Fibroblast of pulmonary artery (primary cell): ENCODE measurements at regions not wholly inside any gene's neighbourhood (a gene's known extent, or its start where the extent isn't known, plus 50 kb on each side); places are given as distances from the start of the nearest gene placed in this dataset.

Experiments used
- DNase-seq: peaks from one replicate; pipeline ENCODE4 v3.0.0-alpha.2; 2010; ENCODE audit warnings: low read depth
- H3K4me3 ChIP-seq: replicated peaks from 2 replicates; pipeline ENCODE4 v1.5.1; 2011; ENCODE audit warnings: low read depth, mild to moderate bottlenecking, control low read depth, low read length, moderate library complexity
- CTCF ChIP-seq: IDR thresholded peaks from 2 replicates; pipeline ENCODE4 v1.5.1; 2011; ENCODE audit warnings: mild to moderate bottlenecking, control low read depth, low read length, inconsistent platforms; ENCODE audit errors: missing control alignments

- no peak for TF ChIP-seq CTCF
- no peak overlapping the region for H3K4me3 ChIP-seq
- peak; percentile 66 for DNase-seq
Observed at GRCh38 chrX:109830704-109831206, 97.7 kb upstream of the ACSL4 start.

- no peak overlapping the region for H3K4me3 ChIP-seq
- no peak for DNase-seq
- TF ChIP-seq CTCF = no peak
Observed at GRCh38 chrX:109831326-109831985, 98.4 kb upstream of the ACSL4 start.

DNA sequence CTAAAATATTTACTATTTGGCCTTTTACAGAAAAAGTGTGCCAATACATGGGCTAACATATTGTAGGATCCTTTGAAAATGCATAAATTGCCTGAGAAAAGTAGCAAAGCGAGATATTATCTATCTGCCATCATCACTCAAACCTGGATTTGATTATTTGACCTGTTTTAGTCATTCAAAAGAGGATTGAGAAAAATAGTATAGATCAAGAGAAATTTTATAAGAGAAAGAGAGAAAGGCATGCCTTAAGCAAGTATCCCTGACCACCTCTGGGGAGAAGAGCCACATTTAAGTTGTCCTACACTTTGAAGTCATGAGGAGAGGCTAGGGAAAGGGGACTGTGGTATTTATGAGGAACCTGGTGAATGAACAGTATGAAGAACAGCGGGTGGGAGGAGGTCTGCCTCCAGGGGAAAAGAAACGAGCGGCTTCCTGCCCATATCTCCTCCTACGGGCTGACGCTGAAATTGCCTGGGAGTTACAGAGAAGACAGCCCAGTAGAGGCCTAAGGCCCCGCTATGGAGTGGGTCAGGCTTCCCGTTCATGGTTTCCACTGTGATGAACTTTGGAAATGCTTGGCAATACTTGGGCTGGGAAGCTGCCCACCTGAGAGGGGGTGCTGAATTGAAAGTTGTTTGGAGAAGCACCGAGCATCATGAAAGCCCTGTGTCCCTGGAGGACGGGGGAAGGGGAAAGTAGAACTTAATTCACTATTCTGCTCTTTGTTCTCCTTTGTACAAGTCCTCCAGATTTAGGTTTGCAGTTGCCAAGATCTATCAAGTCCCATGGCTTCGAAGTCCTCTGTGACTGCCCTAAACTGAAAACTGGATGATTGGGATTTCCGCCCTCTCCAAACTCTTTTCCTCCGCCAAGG is 106.9 kb upstream of the ACSL4 start:
- H3K4me3 ChIP-seq = no peak overlapping the region
- peak; percentile 36 for TF ChIP-seq CTCF
- peak; percentile 74 for DNase-seq

DNA sequence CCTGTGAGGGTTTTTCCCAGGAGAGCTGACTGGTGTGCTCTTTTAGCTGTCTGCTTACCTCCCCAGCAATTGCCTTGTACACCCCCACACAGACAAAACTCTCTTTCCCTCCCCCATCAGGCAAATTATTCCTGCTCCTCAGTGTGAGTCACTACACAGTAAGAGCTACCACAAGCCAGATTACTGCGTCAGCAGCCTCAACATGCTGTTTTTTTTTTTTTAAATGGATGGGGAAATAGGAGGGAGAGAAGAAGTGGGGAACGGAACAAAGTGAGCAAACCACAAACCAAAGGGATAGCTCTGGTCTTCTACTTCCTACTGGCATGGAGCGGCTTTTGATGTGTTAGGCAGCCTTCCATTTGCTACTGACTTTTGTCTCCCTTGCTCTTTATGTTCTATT is 107.5 kb upstream of the ACSL4 start:
- DNase-seq = peak; percentile 97
- H3K4me3 ChIP-seq = no peak overlapping the region
- no peak for TF ChIP-seq CTCF

- TF ChIP-seq CTCF = no peak
- no peak for DNase-seq
- H3K4me3 ChIP-seq = no peak overlapping the region
Observed at GRCh38 chrX:109841257-109841656, 108.2 kb upstream of the ACSL4 start.

DNA sequence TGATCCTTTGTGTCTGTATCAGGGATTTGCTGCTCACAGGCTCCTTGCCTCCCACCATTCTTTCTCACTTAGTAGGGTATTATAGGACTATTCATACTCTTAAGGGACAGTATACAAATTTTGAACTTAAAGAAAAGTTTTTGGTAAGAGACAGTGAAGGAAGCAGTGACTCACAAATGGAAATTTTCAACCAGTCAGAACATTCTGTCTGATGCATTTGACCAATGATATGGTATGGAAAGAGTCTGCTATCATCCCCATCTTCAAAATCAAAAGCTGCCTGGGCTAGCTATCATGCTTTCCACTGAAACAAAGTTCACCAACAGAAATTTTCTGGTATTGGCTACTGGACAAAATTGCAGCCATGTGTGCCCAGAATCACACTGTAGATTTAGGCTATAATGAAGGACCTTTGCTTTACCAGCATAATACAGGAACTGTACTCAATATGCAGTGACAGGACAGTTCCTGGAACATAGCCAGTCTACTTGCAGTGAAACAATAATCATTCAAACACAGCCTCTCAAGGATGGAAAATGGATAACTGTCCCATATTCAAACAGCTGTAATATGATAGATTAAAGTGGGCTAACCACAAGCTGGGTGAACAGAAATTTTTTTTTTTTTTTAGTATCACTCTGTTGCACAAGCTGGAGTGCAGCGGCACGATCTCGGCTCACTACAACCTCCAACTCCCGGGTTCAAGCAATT is 109.0 kb upstream of the ACSL4 start:
- no peak overlapping the region for H3K4me3 ChIP-seq
- DNase-seq = peak; percentile 51
- no peak for TF ChIP-seq CTCF
